Breast epithelium (tissue), 3 donors: ENCODE measurements at regions not wholly inside any gene's neighbourhood (a gene's known extent, or its start where the extent isn't known, plus 50 kb on each side); places are given as distances from the start of the nearest gene placed in this dataset.

Experiments
- CTCF ChIP-seq, 3 donors: fragments of 450-650 bp; IDR thresholded peaks; one replicate each; pipeline ENCODE4 v1.5.1; 2016 to 2017; ENCODE audit warnings: antibody characterized with exemption in 3 of 3, mild to moderate bottlenecking in 3 of 3, moderate library complexity in 3 of 3
- POLR2AphosphoS5 ChIP-seq, 3 donors: sonication (generic); formaldehyde crosslinking; IDR thresholded peaks; one replicate each; pipeline ENCODE4 v1.6.1; 2017; ENCODE audit warnings: antibody characterized with exemption in 3 of 3

GRCh38 chr10:89121764-89122020 is 85.4 kb downstream of the CH25H start:
- TF ChIP-seq CTCF (IDR thresholded peaks at IDR 0.05) (no peak), POLR2AphosphoS5 (IDR thresholded peaks at IDR 0.05) (no peak)
